Thymus (tissue), 11 donors: ENCODE measurements at regions not wholly inside any gene's neighbourhood (a gene's known extent, or its start where the extent isn't known, plus 50 kb on each side); places are given as distances from the start of the nearest gene placed in this dataset.

Source experiments
- DNase-seq, 9 donors: peaks; one replicate each; pipeline ENCODE4 v3.0.0-alpha.2; 2013; ENCODE audit warnings: low spot score in 9 of 9, low read depth in 6 of 9, missing footprints in 1 of 9
- H3K27ac ChIP-seq, 2 donors: one replicate each; pipeline ENCODE4 v1.5.1; 2013; ENCODE audit warnings: control low read depth in 1 of 2, low read depth in 1 of 2, low read length in 1 of 2, mild to moderate bottlenecking in 1 of 2, moderate library complexity in 1 of 2
- H3K27me3 ChIP-seq, 2 donors: one replicate each; pipeline ENCODE4 v1.5.1; 2013; ENCODE audit warnings: low read length in 1 of 2; ENCODE audit not compliant: control insufficient read depth in 2 of 2, insufficient read depth in 1 of 2
- H3K36me3 ChIP-seq, 2 donors: one replicate each; pipeline ENCODE4 v1.5.1; 2013; ENCODE audit warnings: low read length in 1 of 2, mild to moderate bottlenecking in 1 of 2, moderate library complexity in 1 of 2; ENCODE audit not compliant: control insufficient read depth in 2 of 2, insufficient read depth in 2 of 2
- H3K4me1 ChIP-seq, 2 donors: one replicate each; pipeline ENCODE4 v1.5.1; 2013; ENCODE audit warnings: low read length in 2 of 2; ENCODE audit not compliant: control insufficient read depth in 2 of 2, insufficient read depth in 2 of 2
- H3K4me3 ChIP-seq, 2 donors: one replicate each; pipeline ENCODE4 v1.5.1; 2013; ENCODE audit warnings: low read length in 2 of 2, control low read depth in 1 of 2, mild to moderate bottlenecking in 1 of 2
- H3K9me3 ChIP-seq, 2 donors: one replicate each; pipeline ENCODE4 v1.5.1; 2013; ENCODE audit warnings: low read length in 1 of 2, mild to moderate bottlenecking in 1 of 2; ENCODE audit not compliant: control insufficient read depth in 2 of 2, insufficient read depth in 1 of 2
- WGBS: extraction: QIAGEN DNeasy Blood & Tissue Kit; methylation state at CpG from one replicate; pipeline ENCODE4 v1.1.7; 2013; 5-methylcytosine and 5-hydroxymethylcytosine counted together
- donor health status: healthy.

GRCh38 chr2:226439337-226439736 lies 360.3 kb downstream of the IRS1 start:
- no peaks in the 10 kb centered on the region for H3K27me3 ChIP-seq
- WGBS: 92% methylated on average over 6 of the region's 6 CpGs

GRCh38 chr2:226435146-226435545 lies 364.5 kb downstream of the IRS1 start:
- Histone ChIP-seq H3K27me3 (no peaks in the 10 kb centered on the region), H3K36me3 (no peaks in the 10 kb centered on the region), H3K4me3 (no peak overlapping the region), H3K9me3 (no peaks in the 10 kb centered on the region), H3K4me1 (no peaks in the 10 kb centered on the region), H3K27ac (no peak overlapping the region)
- 85% methylated on average over 5 of the region's 5 CpGs for WGBS
- DNase-seq: no peak

More at GRCh38 chr2:226439337-226439736, 360.3 kb downstream of the IRS1 start:
- no peaks in the 10 kb centered on the region for H3K4me1 ChIP-seq
- no peaks in the 10 kb centered on the region for H3K9me3 ChIP-seq
- no peaks in the 10 kb centered on the region for H3K36me3 ChIP-seq
- no peak overlapping the region for H3K4me3 ChIP-seq
- DNase-seq: no peak
- H3K27ac ChIP-seq: no peak overlapping the region

GRCh38 chr2:226434702-226435101 lies 364.9 kb downstream of the IRS1 start:
- Histone ChIP-seq H3K36me3 (no peaks in the 10 kb centered on the region), H3K27ac (no peak overlapping the region)
- no peak for DNase-seq

GRCh38 chr2:226431288-226431948 lies 368.2 kb downstream of the IRS1 start:
- Histone ChIP-seq H3K27ac (no peak overlapping the region), H3K4me1 (no peaks in the 10 kb centered on the region), H3K27me3 (no peaks in the 10 kb centered on the region), H3K36me3 (no peaks in the 10 kb centered on the region), H3K9me3 (no peaks in the 10 kb centered on the region), H3K4me3 (no peak overlapping the region)
- no peak for DNase-seq
- 79% methylated on average over 2 of the region's 2 CpGs for WGBS

More at GRCh38 chr2:226434702-226435101, 364.9 kb downstream of the IRS1 start:
- WGBS: 72% methylated on average over 5 of the region's 5 CpGs
- Histone ChIP-seq H3K4me3 (no peak overlapping the region), H3K4me1 (no peaks in the 10 kb centered on the region), H3K9me3 (no peaks in the 10 kb centered on the region), H3K27me3 (no peaks in the 10 kb centered on the region)

GRCh38 chr2:226429476-226429875 lies 370.1 kb downstream of the IRS1 start:
- no peaks in the 10 kb centered on the region for H3K9me3 ChIP-seq
- no peaks in the 10 kb centered on the region for H3K36me3 ChIP-seq
- H3K27ac ChIP-seq: no peak overlapping the region
- 98% methylated on average over 2 of the region's 2 CpGs for WGBS
- H3K4me3 ChIP-seq: no peak overlapping the region
- DNase-seq: no peak
- H3K4me1 ChIP-seq: no peaks in the 10 kb centered on the region
- H3K27me3 ChIP-seq: no peaks in the 10 kb centered on the region

GRCh38 chr2:226427538-226428307 lies 371.9 kb downstream of the IRS1 start:
- H3K4me1 ChIP-seq: peaks cover 3 to 6% of the 10 kb centered on the region in 2 donors
- DNase-seq: no peak
- WGBS: 95% methylated on average over 7 of the region's 7 CpGs
- H3K4me3 ChIP-seq: no peak overlapping the region
- no peaks in the 10 kb centered on the region for H3K9me3 ChIP-seq
- H3K36me3 ChIP-seq: no peaks in the 10 kb centered on the region
- no peaks in the 10 kb centered on the region for H3K27me3 ChIP-seq
- no peak overlapping the region for H3K27ac ChIP-seq

GRCh38 chr2:226426292-226426736 lies 373.3 kb downstream of the IRS1 start:
- H3K4me1 ChIP-seq: peaks cover 3 to 6% of the 10 kb centered on the region in 2 donors
- H3K9me3 ChIP-seq: no peaks in the 10 kb centered on the region
- H3K27me3 ChIP-seq: no peaks in the 10 kb centered on the region
- H3K4me3 ChIP-seq: no peak overlapping the region
- DNase-seq: no peak
- WGBS: 70% methylated on average over 5 of the region's 5 CpGs
- H3K36me3 ChIP-seq: no peaks in the 10 kb centered on the region
- no peak overlapping the region for H3K27ac ChIP-seq

GRCh38 chr2:226424971-226425370 lies 374.6 kb downstream of the IRS1 start:
- Histone ChIP-seq H3K27ac (no peak overlapping the region), H3K4me1 (peaks cover 3 to 6% of the 10 kb centered on the region in 2 donors), H3K4me3 (no peak overlapping the region), H3K9me3 (no peaks in the 10 kb centered on the region), H3K36me3 (no peaks in the 10 kb centered on the region), H3K27me3 (no peaks in the 10 kb centered on the region)
- DNase-seq: no peak
- 93% methylated on average over 3 of the region's 3 CpGs for WGBS

GRCh38 chr2:226423498-226423960 lies 376.1 kb downstream of the IRS1 start:
- no peak overlapping the region for H3K4me3 ChIP-seq
- peaks cover 3 to 6% of the 10 kb centered on the region in 2 donors for H3K4me1 ChIP-seq
- H3K9me3 ChIP-seq: no peaks in the 10 kb centered on the region
- no peaks in the 10 kb centered on the region for H3K27me3 ChIP-seq
- peak; percentile 9 to 60 (median 14) for DNase-seq
- H3K27ac ChIP-seq: no peak overlapping the region
- no peaks in the 10 kb centered on the region for H3K36me3 ChIP-seq
- WGBS: 4% methylated on average over 7 of the region's 7 CpGs
